ENCODE measurements at regions not wholly inside any gene's neighbourhood (a gene's known extent, or its start where the extent isn't known, plus 50 kb on each side); places are given as distances from the start of the nearest gene placed in this dataset.

- TF ChIP-seq CTCF (IDR thresholded peaks at IDR 0.05): no peak
- no peak for TF ChIP-seq EZH2 (IDR thresholded peaks at IDR 0.05)
- TF ChIP-seq EZH2phosphoT487 (IDR thresholded peaks at IDR 0.05): no peak
Measured at GRCh38 chr15:29446480-29446879, 176.9 kb upstream of the NSMCE3 start.
